MCF 10A (cell line): ENCODE measurements at regions not wholly inside any gene's neighbourhood (a gene's known extent, or its start where the extent isn't known, plus 50 kb on each side); places are given as distances from the start of the nearest gene placed in this dataset.

ENCODE experiments used
- BruUV-seq: library from RNA; stranded (reverse); fragments of 400-500 nt; replicated peaks from 2 replicates; lab custom pipeline; 2021; lab: Mats Ljungman, UMichigan
- CTCF ChIA-PET: fragments of 300-600 bp; sonication (Branson Sonifier 250); formaldehyde crosslinking; extraction: SDS; loops from one replicate; lab custom pipeline; 2021; ENCODE audit warnings: antibody characterized with exemption, inconsistent platforms; lab: Yijun Ruan, JAX
- POLR2A ChIA-PET: fragments of 300-600, 350-650 bp; sonication (Branson Sonifier 250); formaldehyde crosslinking; extraction: SDS; loops from one replicate; lab custom pipeline; 2020; ENCODE audit warnings: antibody characterized with exemption, inconsistent platforms; lab: Yijun Ruan, JAX
- DNase-seq: peaks from one replicate; pipeline ENCODE4 v3.0.0-alpha.2; 2018; ENCODE audit not compliant: unreplicated experiment
- H3K27ac Mint-ChIP-seq: one replicate; pipeline ENCODE4 v1.8.0; 2022; ENCODE audit warnings: mild to moderate bottlenecking, low read depth, mixed read lengths; ENCODE audit not compliant: unreplicated experiment
- H3K27me3 Mint-ChIP-seq: one replicate; pipeline ENCODE4 v1.8.0; 2022; ENCODE audit warnings: mixed read lengths; ENCODE audit not compliant: insufficient read depth, unreplicated experiment
- H3K36me3 Mint-ChIP-seq: one replicate; pipeline ENCODE4 v1.8.0; 2022; ENCODE audit warnings: mild to moderate bottlenecking, moderate library complexity, mixed read lengths; ENCODE audit not compliant: insufficient read depth, unreplicated experiment
- H3K4me1 Mint-ChIP-seq: one replicate; pipeline ENCODE4 v1.8.0; 2022; ENCODE audit warnings: mixed read lengths; ENCODE audit not compliant: insufficient read depth, unreplicated experiment
- H3K4me3 Mint-ChIP-seq: one replicate; pipeline ENCODE4 v1.8.0; 2022; ENCODE audit warnings: mild to moderate bottlenecking, moderate library complexity, mixed read lengths; ENCODE audit not compliant: unreplicated experiment
- H3K9me3 Mint-ChIP-seq: one replicate; pipeline ENCODE4 v1.8.0; 2022; ENCODE audit warnings: mixed read lengths; ENCODE audit not compliant: unreplicated experiment
- CTCF ChIP-seq: fragments of 200-600 bp; IDR thresholded peaks from one replicate; pipeline ENCODE4 v1.8.0; 2022; ENCODE audit warnings: antibody characterized with exemption, mild to moderate bottlenecking; ENCODE audit not compliant: unreplicated experiment
- intact Hi-C: fragments of 100-400 bp; cut with micrococcal nuclease; formaldehyde crosslinking; loops from 2 replicates; pipeline ENCODE4 v1.14.1; 2022

- Mint-ChIP-seq H3K27me3 (no peaks in the 10 kb centered on the region), H3K36me3 (no peaks in the 10 kb centered on the region), H3K27ac (no peak overlapping the region), H3K4me1 (no peaks in the 10 kb centered on the region), H3K4me3 (no peak overlapping the region), H3K9me3 (peaks cover 15% of the 10 kb centered on the region)
- ChIA-PET CTCF (interaction anchor here (1.1 kb wide), 1 partner anchor 10 kb away, joined by 3 read pairs; no protein-coding TSS in a partner anchor), POLR2A (interaction anchor here (0.6 kb wide), 1 partner anchor 10 kb away, joined by 3 read pairs; no protein-coding TSS in a partner anchor)
- no peak for DNase-seq
- BruUV-seq: no TSS peak
- intact Hi-C loops: no loop called here
- TF ChIP-seq CTCF: no peak
Observed at GRCh38 chr4:131632877-131633276, 1516.2 kb upstream of the PCDH10 start.

GRCh38 chr4:131635191-131635590 lies 1513.9 kb upstream of the PCDH10 start:
- H3K4me1 Mint-ChIP-seq: no peaks in the 10 kb centered on the region
- ChIA-PET CTCF (no interaction called here), POLR2A (no interaction called here)
- intact Hi-C loops: no loop called here
- no TSS peak for BruUV-seq
- no peak for TF ChIP-seq CTCF
- no peak for DNase-seq
- no peak overlapping the region for H3K4me3 Mint-ChIP-seq
- H3K36me3 Mint-ChIP-seq: no peaks in the 10 kb centered on the region
- peaks cover 25% of the 10 kb centered on the region for H3K9me3 Mint-ChIP-seq
- H3K27me3 Mint-ChIP-seq: no peaks in the 10 kb centered on the region
- no peak overlapping the region for H3K27ac Mint-ChIP-seq

GRCh38 chr4:131638781-131639180 lies 1510.3 kb upstream of the PCDH10 start:
- H3K4me1 Mint-ChIP-seq: no peaks in the 10 kb centered on the region
- no TSS peak for BruUV-seq
- ChIA-PET CTCF (no interaction called here), POLR2A (no interaction called here)
- intact Hi-C loops: no loop called here
- H3K4me3 Mint-ChIP-seq: no peak overlapping the region
- peaks cover 30% of the 10 kb centered on the region for H3K9me3 Mint-ChIP-seq
- no peak overlapping the region for H3K27ac Mint-ChIP-seq
- DNase-seq: no peak
- H3K36me3 Mint-ChIP-seq: no peaks in the 10 kb centered on the region
- H3K27me3 Mint-ChIP-seq: no peaks in the 10 kb centered on the region
- TF ChIP-seq CTCF: no peak

GRCh38 chr4:131644619-131645018 lies 1504.5 kb upstream of the PCDH10 start:
- Mint-ChIP-seq H3K27me3 (no peaks in the 10 kb centered on the region), H3K4me3 (no peak overlapping the region), H3K27ac (no peak overlapping the region), H3K9me3 (peaks cover 15% of the 10 kb centered on the region), H3K4me1 (no peaks in the 10 kb centered on the region), H3K36me3 (no peaks in the 10 kb centered on the region)
- TF ChIP-seq CTCF: peak; percentile 40
- ChIA-PET CTCF (interaction anchor here (0.6 to 1.1 kb wide), 6 partner anchors 175 to 1747 kb away, joined by 3 to 4 read pairs (median 3); no protein-coding TSS in a partner anchor), POLR2A (no interaction called here)
- intact Hi-C loops: loop anchor here (1.0 kb wide), 1 partner anchor 552 kb away; no protein-coding TSS in a partner anchor
- no TSS peak for BruUV-seq
- peak; percentile 50 for DNase-seq
